NCI-H748 (cell line): ENCODE measurements at regions not wholly inside any gene's neighbourhood (a gene's known extent, or its start where the extent isn't known, plus 50 kb on each side); places are given as distances from the start of the nearest gene placed in this dataset.
"Not testable (repeated sequence)": the region's sequence is repeated elsewhere in the genome, so short reads cannot be mapped to it uniquely, and the experiment has no call there.

ENCODE experiments used
- DNase-seq: peaks from one replicate; lab custom pipeline; 2025; ENCODE audit not compliant: unreplicated experiment; lab: John Stamatoyannopoulos, UW

- DNase-seq = no peak
Observed at GRCh38 chr7:37545619-37546534, 97.2 kb upstream of the ELMO1 start.

- DNase-seq = no peak
Observed at GRCh38 chr7:37546677-37547076, 98.0 kb upstream of the ELMO1 start.

- DNase-seq = no peak
Observed at GRCh38 chr7:37549076-37549931, 100.6 kb upstream of the ELMO1 start.

- DNase-seq = no peak
Observed at GRCh38 chr7:37550426-37550825, 101.8 kb upstream of the ELMO1 start.

- DNase-seq = no peak
Observed at GRCh38 chr7:37550872-37551271, 102.2 kb upstream of the ELMO1 start.

GRCh38 chr7:37552030-37552429 lies 103.4 kb upstream of the ELMO1 start:
- no peak for DNase-seq

GRCh38 chr7:37552439-37552838 lies 103.8 kb upstream of the ELMO1 start:
- DNase-seq = not testable (repeated sequence)

GRCh38 chr7:37555528-37555927 lies 106.9 kb upstream of the ELMO1 start:
- DNase-seq = no peak

- DNase-seq = no peak
Observed at GRCh38 chr7:37557571-37558209, 109.0 kb upstream of the ELMO1 start.

- no peak for DNase-seq
Observed at GRCh38 chr7:37558320-37559096, 109.8 kb upstream of the ELMO1 start.

- no peak for DNase-seq
Observed at GRCh38 chr7:37570145-37570544, 113.4 kb upstream of the GPR141 start.

GRCh38 chr7:37571806-37572205 lies 111.8 kb upstream of the GPR141 start:
- no peak for DNase-seq

- DNase-seq = no peak
Observed at GRCh38 chr7:37577412-37577811, 106.2 kb upstream of the GPR141 start.

- DNase-seq = no peak
Observed at GRCh38 chr7:37577901-37578300, 105.7 kb upstream of the GPR141 start.

- no peak for DNase-seq
Observed at GRCh38 chr7:37578350-37578749, 105.2 kb upstream of the GPR141 start.

GRCh38 chr7:37580376-37580775 lies 103.2 kb upstream of the GPR141 start:
- no peak for DNase-seq

GRCh38 chr7:37584651-37585463 lies 98.7 kb upstream of the GPR141 start:
- not testable (repeated sequence) for DNase-seq

GRCh38 chr7:37590824-37591223 lies 92.7 kb upstream of the GPR141 start:
- DNase-seq = no peak

GRCh38 chr7:37592366-37592765 lies 91.2 kb upstream of the GPR141 start:
- DNase-seq = no peak

GRCh38 chr7:37594602-37595001 lies 89.0 kb upstream of the GPR141 start:
- no peak for DNase-seq
